ENCODE measurements at regions not wholly inside any gene's neighbourhood (a gene's known extent, or its start where the extent isn't known, plus 50 kb on each side); places are given as distances from the start of the nearest gene placed in this dataset.
"Not testable (repeated sequence)": the region's sequence is repeated elsewhere in the genome, so short reads cannot be mapped to it uniquely, and the experiment has no call there.

DNA sequence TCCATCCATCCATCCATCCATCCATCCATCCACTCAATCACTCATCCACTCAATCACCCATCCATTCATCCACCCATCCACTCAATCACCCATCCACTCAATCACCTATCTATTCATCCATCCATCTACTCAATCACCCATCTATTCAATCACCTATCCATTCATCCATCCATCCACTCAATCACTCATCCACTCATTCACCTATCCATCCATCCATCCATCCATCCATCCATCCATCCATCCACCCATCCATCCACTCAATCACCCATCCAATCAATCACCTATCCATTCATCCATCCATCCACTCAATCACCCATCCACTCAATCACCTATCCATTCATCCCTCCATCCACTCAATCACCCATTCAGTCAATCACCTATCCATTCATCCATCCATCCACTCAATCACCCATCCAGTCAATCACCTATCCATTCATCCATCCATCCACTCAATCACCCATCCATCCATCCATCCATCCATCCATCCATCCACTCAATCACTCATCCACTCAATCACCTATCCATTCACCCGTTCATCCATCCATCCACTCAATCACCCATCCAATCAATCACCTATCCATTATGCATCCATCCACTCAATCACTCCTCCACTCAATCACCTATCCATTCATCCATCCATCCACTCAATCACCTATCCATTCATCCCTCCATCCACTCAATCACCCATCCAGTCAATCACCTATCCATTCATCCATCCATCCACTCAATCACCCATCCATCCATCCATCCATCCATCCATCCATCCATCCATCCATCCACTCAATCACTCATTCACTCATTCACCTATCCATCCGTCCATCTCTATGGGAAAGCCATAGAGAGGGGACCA, 114.7 kb upstream of the ZBTB40 start:
- in situ Hi-C loops (cut with MboI; ENCODE audit: low pct_unique_long_range_greater_than_20kb, low sequenced_read_pairs); DNase-seq: not testable (repeated sequence)

DNA sequence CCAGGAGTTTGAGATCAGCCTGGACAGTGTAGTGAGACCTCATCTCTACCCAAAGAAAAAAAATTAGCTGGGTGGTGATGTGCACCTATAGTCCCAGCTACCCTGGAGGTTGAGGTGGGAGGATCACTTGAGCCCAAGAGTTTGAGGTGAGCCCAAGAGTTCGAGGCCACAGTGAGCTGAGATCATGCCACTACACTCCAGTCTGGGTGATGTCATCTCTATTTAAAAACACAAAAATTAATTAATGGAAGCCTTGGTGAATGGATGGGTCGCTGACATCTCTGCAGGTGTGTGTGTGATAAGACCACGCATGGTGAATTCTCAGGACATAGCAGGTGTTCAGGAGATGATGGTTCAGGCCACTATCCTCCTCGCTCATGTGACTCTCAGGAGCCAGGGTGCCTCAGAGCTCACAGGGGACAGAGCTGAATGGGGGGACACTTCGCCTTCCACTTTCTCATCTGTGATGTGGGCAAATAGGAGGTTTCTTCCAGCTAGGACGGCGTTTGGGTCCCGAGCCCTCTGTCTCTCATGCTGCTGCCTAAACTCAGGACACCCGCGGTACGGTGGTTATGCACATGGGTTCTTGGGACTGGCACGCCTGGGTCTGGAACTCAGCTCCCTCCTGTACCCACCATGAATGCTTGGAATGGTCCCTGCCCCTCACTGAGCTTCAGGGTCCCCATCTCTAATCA, 113.4 kb upstream of the ZBTB40 start:
- DNase-seq: no peak
- in situ Hi-C loops (cut with MboI; ENCODE audit: low pct_unique_long_range_greater_than_20kb, low sequenced_read_pairs): no loop called here

DNA sequence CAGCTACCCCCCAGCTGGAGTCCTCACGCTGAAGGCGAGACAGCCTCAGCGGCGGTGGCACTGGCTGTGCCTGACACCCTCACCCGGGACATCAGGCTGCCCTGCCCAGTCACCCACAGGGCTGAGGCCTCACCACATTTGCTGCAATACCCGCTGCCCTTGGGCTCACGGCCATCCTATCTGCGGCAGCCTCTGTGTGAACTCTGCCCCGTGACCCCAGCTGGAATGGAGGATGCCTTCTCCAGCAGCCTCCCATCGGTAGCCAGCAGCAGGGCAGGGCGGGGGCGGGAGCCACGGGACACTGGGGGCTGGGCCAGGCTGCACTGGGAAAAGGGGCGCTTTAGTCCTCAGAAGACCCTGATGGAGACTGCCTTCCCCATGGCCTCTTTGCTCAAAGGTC, 112.4 kb upstream of the ZBTB40 start:
- DNase-seq: no peak
- in situ Hi-C loops (cut with MboI; ENCODE audit: low pct_unique_long_range_greater_than_20kb, low sequenced_read_pairs): no loop called here

DNA sequence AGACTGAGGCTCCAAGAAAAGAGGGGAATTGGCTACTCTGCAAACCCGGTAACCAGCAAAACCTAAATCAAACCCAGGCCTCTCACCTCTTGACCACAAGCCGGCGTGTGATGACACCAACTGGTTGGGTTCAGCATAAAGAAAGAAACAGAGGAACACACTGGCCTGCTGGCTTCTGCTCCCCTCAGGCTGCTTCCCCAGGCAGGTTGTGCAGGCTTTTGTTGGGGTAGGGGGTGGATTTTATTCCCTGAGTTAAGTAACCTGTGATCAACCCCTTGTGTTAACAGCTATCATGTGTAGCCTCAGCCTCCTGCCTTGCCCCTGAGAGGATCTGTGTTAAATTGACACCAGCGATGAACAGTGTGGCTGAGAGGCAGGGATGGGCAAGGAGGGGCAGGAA, 111.6 kb upstream of the ZBTB40 start:
- no peak for DNase-seq
- in situ Hi-C loops (cut with MboI; ENCODE audit: low pct_unique_long_range_greater_than_20kb, low sequenced_read_pairs): no loop called here

DNA sequence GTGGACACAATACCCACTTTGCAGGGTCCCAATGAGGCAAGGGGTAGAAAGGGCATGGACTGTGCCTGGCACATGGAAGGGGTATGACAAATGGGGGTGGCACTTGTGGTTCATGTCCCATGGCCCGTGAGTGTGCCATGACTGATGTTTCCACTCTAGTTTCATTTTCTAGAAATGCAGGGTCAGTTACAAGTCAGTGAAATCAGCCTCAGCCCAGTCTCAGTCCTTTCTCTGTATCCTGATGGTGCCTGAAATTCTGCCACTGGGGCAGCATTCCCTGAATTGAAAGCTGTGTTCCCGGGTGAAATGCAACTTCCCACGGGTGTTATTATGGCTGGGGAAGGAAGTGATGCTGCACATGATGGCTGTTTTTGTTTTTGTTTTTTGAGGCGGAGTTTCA, 110.8 kb upstream of the ZBTB40 start:
- DNase-seq: no peak
- in situ Hi-C loops (cut with MboI; ENCODE audit: low pct_unique_long_range_greater_than_20kb, low sequenced_read_pairs): no loop called here

DNA sequence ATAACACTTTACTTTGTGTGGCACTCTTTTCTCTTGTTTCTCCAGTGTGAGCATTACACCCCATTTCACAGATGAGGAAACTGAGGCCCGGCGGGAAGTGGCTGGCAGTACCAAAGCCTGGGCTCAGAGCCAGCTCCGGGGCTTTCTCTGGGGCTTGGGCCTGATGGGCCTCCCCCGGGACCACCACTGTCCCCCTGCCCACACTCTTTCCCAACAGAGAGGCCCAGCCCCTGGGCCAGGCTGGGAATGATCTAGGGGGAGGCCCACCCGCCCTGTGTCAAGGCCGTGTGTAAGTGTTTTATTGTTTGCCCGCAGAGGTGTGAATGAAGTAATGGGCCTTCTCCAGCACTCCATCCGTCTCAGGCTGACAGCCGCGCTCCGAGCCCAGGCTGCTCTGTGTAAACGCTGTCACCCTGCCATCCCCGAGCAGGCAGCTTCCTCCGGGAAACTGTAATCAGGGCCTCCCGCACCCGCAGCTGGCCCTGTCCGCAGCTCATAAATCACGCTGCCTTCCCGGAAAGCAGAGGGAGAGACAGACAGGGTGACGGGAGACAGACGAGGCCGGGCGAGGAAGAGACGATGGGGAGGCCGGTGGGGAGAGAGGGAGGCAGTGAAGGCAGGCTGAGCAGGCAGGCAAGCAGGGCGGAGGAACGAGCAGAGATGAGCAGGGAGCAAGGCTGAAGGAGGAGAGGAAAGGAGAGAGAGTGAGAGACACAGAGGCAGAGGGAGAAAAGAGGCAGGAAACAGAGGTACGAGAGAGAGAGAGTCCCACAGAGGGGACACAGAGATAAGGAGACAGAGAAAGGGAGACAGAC, 109.7 kb upstream of the ZBTB40 start:
- in situ Hi-C loops (cut with MboI; ENCODE audit: low pct_unique_long_range_greater_than_20kb, low sequenced_read_pairs): no loop called here
- DNase-seq: peak; percentile 7

DNA sequence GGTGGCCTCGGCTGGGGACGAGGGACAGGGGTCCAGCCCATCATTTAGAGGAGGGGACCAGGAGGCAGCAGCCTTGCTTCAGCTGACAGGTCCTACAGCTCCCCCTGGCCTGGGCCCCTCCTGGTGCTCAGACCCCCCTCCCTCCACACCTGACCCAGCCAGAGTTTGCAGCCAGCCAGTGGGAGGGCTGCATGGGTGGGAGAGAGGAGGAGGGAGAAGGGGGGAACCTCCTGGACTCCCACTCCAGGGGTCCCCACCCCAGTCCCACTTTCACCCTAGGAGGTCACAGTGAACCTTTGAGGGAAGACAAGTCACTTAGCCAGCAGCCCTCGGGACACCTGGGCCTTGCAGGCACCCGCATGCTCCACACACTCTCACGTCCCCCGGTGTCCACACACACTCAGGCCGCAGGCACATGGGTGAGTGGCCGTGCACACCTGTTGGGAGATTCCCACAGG, 108.9 kb upstream of the ZBTB40 start:
- no peak for DNase-seq
- in situ Hi-C loops (cut with MboI; ENCODE audit: low pct_unique_long_range_greater_than_20kb, low sequenced_read_pairs): no loop called here

DNA sequence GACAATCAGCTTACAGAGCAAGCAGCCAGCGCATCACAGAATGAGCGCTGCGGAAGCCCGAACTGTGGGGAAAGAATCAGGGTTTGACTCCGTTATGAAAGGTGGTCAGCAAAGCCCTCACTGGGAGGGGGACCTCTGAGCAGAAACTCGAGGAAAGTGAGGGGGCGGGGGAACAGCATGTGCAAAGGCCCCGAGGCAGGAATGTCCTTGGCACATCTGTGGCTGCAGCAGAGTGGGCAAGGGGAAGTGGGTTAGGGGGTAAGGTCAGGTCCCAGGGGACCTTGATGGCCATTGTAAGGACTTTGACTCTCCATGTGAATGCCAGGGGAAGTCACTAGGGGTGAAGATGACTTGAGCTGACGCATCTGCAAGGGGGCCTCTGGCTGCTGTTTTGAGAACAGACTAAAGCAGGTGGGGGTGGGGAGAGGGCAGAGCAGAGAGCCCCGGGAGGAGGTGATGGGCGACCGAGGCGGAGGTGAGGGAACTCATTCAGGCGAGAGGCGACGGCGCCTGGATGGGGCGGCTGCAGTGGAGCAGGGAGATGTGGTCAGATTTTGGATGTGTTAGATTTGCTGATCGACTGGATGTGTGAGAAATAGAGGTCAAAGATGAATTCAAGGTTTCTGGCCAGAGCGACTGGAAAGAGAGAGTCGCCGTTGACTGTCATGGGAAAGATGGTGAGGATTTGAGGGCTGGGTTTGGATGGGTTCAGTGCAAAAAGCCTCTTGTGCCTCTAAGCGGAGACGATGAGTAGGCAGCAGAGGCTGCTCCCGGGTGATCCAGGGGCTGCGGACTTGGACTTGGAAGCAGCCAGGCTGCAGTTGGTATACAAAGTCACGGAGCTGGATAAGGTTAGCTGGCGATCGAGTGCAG, 108.0 kb upstream of the ZBTB40 start:
- DNase-seq: no peak

DNA sequence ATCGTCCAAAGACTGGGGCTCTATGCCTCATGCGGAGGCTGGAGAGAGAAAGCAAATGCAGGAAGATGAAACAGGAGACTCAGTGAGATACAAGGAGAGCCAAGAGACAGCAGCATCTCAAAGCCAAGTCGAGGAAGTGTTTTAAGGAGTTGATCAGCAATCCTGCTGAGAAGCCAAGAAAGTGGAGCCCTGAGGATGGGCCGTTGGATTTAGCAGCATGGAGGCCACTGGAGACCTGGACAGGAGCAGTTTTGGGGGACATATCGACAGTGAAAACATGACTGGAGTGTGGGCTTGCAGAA, 107.4 kb upstream of the ZBTB40 start:
- in situ Hi-C loops (cut with MboI; ENCODE audit: low pct_unique_long_range_greater_than_20kb, low sequenced_read_pairs): no loop called here
- no peak for DNase-seq

More for the DNA sequence above, 108.0 kb upstream of the ZBTB40 start:
- in situ Hi-C loops (cut with MboI; ENCODE audit: low pct_unique_long_range_greater_than_20kb, low sequenced_read_pairs): no loop called here

DNA sequence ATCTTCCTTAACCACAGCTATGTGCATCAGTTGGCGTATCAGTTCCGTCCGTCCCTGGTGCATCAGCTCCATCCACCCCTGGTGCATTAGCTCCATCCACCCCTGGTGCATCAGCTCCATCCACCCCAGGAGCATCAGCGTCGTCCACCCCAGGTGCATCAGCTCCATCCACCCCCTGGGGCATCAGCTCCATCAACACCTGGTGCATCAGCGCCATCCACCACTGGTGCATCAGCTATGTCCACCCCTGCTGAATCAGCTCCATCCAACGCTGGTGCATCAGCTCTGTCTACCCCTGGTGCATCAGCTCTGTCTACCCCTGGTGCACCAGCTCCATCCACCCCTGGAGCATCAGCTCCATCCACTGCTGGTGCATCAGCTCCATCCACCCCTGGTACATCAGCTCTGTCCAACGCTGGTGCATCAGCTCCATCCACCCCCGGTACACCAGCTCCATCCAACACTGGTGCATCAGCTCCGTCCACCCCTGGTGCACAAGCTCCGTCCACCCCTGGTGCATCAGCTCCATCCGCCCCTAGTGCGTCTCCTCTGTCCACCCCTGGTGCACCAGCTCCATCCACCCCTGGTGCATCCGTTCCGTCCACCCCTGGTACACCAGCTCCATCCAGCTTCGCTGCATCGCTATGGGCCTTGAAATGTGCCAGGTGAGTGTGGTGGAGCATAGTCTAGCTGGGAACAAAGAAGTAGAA, 106.6 kb upstream of the ZBTB40 start:
- no peak for DNase-seq
- in situ Hi-C loops (cut with MboI; ENCODE audit: low pct_unique_long_range_greater_than_20kb, low sequenced_read_pairs): no loop called here

DNA sequence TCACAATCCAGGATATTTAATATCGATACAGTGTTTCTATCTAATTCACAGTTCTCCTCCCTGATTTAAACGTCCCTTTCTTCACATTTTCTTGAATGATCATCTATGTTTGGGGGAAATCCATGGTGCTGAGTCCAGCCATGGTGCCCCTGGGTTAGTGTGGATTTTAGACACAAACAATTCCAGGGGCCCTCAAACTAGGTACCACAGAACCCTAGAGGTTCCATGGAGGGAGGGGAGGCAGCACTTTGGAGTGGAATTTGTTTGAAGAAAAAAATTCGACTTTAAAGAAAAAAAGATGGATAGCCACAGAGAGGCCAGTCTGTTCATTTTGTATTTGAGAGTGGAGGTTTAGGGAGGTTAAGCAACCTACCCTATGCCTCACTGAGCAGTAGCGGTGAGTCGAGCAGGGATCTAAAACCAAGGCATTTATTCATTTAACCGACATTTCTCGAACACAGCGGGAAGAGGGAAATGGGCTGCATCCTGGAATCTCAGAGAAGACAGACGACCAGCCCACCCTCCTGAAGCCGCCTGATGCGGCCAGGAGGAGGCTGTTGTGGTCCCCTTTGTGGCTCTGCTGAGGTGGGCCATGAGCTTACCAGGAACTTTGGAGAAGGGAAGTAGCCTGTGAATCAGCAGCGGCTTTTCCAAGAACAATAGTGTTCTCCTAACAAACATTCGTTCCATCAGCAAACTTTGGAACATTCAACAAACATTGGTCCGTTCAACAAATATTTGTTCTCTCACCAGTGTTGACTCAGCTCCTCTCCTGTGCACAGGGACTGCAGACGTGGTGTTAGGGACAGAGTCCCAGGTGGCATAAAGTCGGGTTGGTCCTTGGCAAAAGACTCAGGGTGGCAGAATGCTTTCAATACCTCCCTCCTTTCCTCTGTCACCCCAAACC, 103.5 kb upstream of the ZBTB40 start:
- DNase-seq: peak; percentile 12

DNA sequence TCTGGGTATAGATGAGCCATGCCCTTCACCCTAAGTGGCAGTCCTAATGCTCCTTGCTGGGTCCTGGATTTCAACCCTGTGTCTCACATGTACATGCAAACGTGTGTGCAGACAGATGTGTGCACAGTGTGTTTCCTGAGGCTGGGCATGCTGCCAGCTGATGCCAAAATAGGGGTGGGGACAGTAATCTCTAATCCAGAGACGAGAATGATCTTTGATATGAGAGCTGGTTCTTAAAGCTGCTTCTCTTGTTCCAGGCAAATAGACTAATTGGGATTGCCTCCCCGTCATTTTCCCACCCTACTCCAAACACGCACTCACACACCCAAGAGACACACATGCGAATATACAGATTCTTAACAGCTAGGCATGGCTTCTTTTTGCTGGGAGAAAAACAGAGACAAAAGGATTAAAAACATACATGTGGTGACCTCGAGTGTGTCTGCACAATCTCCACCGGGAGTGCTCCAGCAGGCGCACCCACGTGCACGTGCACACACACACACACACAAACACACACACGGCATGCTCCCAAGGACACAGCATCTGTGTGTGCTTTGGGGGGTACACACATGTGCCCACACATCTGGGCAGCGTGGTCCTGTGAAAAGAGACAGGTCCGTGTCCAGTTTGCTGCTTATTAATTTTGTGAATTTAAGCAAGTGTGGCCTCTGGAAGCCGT, 102.1 kb upstream of the ZBTB40 start:
- in situ Hi-C loops (cut with MboI; ENCODE audit: low pct_unique_long_range_greater_than_20kb, low sequenced_read_pairs): no loop called here
- DNase-seq: no peak

More for the DNA sequence above, 103.5 kb upstream of the ZBTB40 start:
- in situ Hi-C loops (cut with MboI; ENCODE audit: low pct_unique_long_range_greater_than_20kb, low sequenced_read_pairs): no loop called here

DNA sequence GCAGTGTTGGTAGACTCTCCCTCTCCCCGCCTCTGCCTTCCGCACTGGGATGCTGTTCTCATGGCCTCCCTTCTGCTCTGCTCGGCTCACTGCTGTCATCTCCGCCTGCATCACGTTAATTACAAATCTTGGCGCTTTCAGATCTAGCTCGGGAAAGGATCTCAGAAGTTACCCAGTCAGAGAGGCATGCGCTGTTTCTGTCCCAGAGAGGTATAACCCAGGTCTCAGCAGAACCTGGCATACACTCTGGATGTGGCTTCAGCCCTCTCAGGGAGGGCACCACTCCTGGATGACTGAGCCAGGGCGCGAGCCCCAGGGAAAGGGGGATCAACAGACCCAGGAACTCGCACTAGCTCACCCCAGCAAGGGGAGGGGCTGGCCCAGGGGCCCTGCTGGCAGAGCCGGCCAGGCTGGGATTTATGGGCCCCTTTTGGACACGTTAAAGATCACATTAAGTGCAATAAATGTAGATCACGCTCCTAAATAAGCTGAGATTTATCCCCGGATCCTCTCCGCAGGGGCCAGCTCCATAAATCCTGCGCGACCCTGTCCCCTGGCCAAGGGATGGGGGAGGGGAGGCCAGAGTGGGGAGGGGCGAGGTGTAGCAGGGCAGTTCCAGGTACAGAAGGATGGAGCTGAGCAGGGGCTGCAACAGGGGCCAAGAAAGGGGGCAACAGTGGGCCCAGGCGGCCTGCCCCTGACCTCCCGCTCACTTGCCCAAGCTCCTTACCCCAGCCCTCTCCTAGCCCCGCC, 101.3 kb upstream of the ZBTB40 start:
- no peak for DNase-seq
- in situ Hi-C loops (cut with MboI; ENCODE audit: low pct_unique_long_range_greater_than_20kb, low sequenced_read_pairs): no loop called here

DNA sequence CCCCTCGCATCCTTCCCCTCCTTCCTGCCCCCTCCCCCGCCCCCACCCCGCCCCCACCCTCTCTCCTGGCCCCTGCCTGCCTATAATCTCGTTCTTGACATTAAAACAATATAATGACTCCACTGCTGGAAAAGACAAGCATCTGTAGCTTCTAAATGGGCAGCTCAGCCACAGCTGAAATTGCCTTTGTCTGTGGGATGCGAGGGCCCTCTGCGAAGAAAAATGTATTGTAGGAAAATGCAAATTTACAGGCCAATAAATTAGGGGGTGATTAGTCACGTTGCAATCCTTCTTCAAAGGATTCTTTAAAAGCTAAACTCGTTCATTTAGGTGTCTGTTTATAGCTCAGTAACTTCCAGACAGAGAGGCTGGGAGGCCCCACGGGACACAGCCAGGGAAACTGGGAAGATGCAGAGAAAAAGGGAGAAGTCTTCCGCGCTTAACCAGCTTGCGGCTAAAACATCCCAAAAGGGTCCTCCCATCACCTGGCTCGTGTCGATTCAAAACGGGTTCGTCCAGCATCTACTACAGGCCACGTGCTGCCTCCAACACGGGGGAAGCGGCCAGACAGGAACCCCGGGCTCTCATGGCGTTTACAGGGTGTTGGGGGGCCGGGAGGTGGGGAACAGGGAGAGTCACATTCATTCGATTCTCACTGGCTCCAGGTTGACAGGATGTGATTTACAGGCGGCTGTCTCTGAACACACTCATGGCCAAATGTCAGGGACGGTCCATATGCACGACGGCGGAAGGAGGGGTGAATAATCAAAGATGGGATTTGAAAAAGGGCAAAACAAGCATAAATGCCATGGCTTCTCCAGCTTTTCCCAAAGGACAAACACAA, 100.5 kb upstream of the ZBTB40 start:
- in situ Hi-C loops (cut with MboI; ENCODE audit: low pct_unique_long_range_greater_than_20kb, low sequenced_read_pairs): no loop called here
- DNase-seq: no peak

DNA sequence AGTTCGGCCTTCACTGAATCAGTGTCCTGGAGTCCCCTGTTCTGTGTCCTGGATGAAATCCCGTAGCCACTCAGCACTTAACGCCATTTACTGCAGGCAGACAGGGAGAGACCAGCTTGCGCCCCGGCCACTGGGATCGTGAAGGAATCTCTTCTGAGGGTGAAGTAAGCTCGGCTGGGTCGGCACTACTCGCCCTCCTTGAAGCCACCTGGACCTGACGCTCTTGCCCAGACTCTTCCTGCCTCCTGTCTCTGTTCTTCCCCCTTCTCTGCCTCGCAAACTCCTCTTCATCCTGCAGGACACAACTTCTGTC, 99.9 kb upstream of the ZBTB40 start:
- in situ Hi-C loops (cut with MboI; ENCODE audit: low pct_unique_long_range_greater_than_20kb, low sequenced_read_pairs): no loop called here
- DNase-seq: no peak

DNA sequence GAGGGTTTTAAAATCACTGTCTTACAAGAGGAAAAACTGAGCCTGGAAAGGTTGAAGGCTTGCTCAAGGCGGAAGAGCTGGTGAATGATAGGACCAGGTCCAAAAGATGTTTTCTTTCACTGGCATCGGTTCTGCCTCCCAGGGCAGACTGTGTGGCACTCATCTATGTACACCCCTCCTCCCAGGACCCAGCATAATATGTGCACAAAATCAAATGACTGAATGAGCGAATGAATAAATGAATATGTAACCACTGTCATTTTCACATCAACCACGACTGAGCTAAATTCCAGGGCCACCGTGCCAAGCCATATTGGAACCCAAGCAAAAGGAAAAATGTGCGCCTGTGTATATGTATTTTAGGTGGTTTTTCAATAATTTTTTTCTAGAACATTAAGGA, 99.3 kb upstream of the ZBTB40 start:
- DNase-seq: no peak
- in situ Hi-C loops (cut with MboI; ENCODE audit: low pct_unique_long_range_greater_than_20kb, low sequenced_read_pairs): no loop called here

Measured in KBM-7 (cell line).